ENCODE measurements at regions not wholly inside any gene's neighbourhood (a gene's known extent, or its start where the extent isn't known, plus 50 kb on each side); places are given as distances from the start of the nearest gene placed in this dataset.

DNA sequence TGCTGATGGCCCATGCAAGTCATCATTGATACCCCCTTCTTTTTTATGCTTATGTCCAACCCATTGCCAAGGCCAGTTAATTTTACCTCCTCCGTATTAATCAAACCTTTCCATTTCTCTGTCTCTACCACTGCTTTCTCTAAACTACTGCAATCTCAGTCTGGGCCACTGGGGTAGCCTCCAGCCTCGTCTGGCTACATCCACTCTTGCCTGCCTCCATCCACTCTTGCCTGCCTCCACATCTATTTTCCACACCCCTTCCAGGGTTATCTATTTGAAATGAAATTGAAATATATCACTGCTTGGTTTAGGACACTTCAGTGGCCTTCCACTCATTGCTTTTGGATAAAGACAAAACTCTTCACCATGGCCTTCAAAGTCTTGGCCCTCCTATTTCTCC lies 425.3 kb upstream of the CLINT1 start:
- Mint-ChIP-seq H3K27ac (no peak overlapping the region), H3K36me3 (no peaks in the 10 kb centered on the region), H3K9me3 (peaks cover 0 to 4% of the 10 kb centered on the region in 2 donors)
- ATAC-seq = no peak
- DNase-seq (ENCODE audit: low spot score in 2 of 2) = no peak

- H3K27ac Mint-ChIP-seq = no peak overlapping the region
- ATAC-seq (no peak), DNase-seq (ENCODE audit: low spot score in 2 of 2) (no peak)
- no peaks in the 10 kb centered on the region for H3K36me3 Mint-ChIP-seq
- peaks cover 0 to 4% of the 10 kb centered on the region in 2 donors for H3K9me3 Mint-ChIP-seq
Measured at GRCh38 chr5:158283397-158283796, 424.5 kb upstream of the CLINT1 start.

- H3K27ac Mint-ChIP-seq = no peak overlapping the region
- DNase-seq (ENCODE audit: low spot score in 2 of 2) (no peak), ATAC-seq (no peak)
- H3K36me3 Mint-ChIP-seq = no peaks in the 10 kb centered on the region
- H3K9me3 Mint-ChIP-seq = no peaks in the 10 kb centered on the region
Measured at GRCh38 chr5:158278216-158278925, 419.4 kb upstream of the CLINT1 start.

DNA sequence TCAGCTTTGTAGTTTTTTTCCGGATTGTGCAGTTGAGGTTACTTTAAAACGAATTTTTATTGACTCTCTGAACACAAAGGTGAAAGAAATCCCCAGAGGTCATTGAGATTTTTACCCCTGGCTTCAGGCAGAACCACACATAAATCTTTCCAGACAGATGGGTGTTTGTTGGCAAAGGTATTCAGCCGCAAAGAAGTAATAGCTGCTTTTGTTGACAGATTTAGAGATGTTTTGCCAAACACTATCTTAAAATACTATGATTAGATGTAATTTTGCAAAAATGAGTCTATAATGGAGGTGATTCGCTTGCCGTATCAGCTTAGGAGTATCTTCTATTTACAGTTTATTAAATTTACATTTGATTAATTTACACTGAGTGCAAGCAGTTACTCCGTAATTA lies 418.3 kb upstream of the CLINT1 start:
- Mint-ChIP-seq H3K9me3 (no peaks in the 10 kb centered on the region), H3K27ac (no peak overlapping the region), H3K36me3 (no peaks in the 10 kb centered on the region)
- no peak for ATAC-seq
- no peak for DNase-seq (ENCODE audit: low spot score in 2 of 2)

DNA sequence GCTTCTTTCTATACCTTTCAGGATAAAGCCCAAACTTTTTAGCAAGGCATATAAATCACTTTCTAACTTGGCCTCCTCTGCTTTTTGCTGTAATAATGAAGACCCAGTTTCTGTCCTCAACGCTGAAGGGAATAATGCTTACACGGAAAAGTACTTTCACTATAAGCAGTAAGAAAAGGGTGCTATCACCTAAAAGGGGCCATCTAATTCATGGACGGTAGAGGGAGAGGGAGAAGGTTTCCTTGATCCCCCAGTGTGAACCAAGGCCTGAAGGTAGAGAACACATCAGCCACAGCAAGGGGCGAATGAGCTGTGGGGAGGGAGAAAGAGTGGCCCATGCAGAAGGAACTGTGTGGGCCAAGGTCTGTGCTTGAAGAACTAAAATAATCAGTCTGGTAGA lies 417.7 kb upstream of the CLINT1 start:
- ATAC-seq (no peak), DNase-seq (ENCODE audit: low spot score in 2 of 2) (no peak)
- Mint-ChIP-seq H3K9me3 (no peaks in the 10 kb centered on the region), H3K36me3 (no peaks in the 10 kb centered on the region), H3K27ac (no peak overlapping the region)

DNA sequence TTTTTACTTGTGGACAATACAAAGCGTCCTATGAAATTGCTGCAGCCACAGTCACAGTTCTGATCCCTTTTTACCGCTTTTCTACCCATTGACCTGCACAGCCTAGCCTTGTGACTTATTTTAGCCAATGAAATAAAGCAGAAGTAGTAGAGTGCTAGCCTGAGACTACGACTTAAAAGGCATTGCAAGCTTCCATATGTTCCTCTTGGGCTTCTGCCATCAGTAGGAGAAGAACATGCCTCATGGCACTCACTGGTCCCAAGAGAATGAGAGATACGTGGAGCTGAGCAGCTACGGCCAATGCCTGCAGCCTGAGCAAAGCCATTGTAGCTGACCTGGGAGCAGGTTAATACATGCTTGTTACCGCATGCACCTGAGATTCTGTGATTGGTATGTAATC lies 416.6 kb upstream of the CLINT1 start:
- ATAC-seq (no peak), DNase-seq (ENCODE audit: low spot score in 2 of 2) (no peak)
- Mint-ChIP-seq H3K27ac (no peak overlapping the region), H3K36me3 (no peaks in the 10 kb centered on the region), H3K9me3 (no peaks in the 10 kb centered on the region)

- DNase-seq (ENCODE audit: low spot score in 2 of 2) (no peak), ATAC-seq (no peak)
- H3K9me3 Mint-ChIP-seq = peaks cover 0 to 6% of the 10 kb centered on the region in 2 donors
- H3K36me3 Mint-ChIP-seq = peaks cover 0 to 4% of the 10 kb centered on the region in 2 donors
- H3K27ac Mint-ChIP-seq = no peak overlapping the region
Measured at GRCh38 chr5:158273035-158273434, 414.1 kb upstream of the CLINT1 start.

DNA sequence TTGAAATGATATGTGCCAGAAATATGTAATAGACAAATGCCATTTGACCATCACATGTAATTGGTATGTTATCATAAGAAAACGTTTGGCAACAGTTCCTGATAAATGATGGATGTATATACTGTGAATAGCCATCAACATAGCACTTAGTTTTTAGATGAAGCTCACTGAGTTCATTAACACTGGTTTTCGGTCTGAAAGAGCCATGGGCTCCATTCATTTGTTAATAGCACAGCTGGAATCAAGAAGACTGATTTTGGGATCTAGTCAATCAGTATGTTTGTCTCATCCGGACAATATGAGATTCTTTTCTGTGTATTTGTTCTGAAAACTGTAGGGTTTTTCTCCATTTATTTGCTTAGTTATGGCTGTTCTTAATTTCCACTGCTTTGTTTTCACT lies 413.5 kb upstream of the CLINT1 start:
- Mint-ChIP-seq H3K36me3 (peaks cover 0 to 4% of the 10 kb centered on the region in 2 donors), H3K27ac (no peak overlapping the region), H3K9me3 (peaks cover 0 to 6% of the 10 kb centered on the region in 2 donors)
- no peak for DNase-seq (ENCODE audit: low spot score in 2 of 2)
- no peak for ATAC-seq

DNA sequence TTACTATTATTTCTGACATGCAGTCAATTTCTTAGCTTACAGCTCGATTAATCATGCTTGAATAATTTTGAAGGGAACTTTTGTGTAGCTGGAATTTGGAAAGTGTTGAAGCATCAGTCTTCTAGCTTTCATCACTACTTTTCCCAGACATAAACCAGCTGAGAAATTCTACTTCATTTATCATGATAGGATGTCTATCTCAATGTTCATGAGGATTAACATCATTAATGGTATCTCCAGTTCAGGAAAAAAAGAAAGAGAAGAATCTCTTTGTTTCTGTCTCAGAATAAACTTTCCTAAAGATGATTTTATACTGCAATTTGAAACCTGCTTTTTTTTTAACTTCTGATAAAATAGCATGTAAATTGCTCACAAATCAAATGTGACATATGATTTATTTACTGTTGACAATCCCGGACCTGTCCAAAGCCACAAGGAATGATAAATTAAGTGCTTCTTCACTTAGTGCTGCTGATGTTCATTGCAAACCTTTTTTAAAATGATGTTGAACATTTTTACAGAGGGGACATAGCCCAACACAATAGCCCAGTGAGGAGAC lies 412.1 kb upstream of the CLINT1 start:
- DNase-seq (ENCODE audit: low spot score in 2 of 2) (no peak), ATAC-seq (no peak)
- H3K9me3 Mint-ChIP-seq = peaks cover 0 to 6% of the 10 kb centered on the region in 2 donors
- no peak overlapping the region for H3K27ac Mint-ChIP-seq
- H3K36me3 Mint-ChIP-seq = peaks cover 0 to 4% of the 10 kb centered on the region in 2 donors

DNA sequence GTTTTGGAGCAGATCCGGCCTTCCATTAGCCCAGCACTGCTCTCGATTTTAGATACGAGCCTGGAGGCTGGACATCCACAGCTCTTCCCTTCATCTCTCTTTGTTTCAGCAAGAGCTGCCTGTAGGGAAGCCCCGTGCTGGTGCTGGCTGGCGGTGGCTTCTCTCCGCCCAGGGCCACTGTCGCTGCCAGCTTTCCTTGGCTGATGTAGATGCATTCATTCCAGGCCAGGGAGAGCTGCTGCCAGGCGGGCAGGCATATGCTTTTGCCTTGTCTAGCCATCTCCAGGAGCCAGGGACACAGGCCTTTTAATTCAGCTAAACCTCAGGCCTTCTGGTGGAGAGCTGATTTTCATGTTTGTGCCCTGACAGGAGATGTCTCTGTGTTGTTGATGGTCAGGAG lies 409.3 kb upstream of the CLINT1 start:
- peaks cover 0 to 6% of the 10 kb centered on the region in 2 donors for H3K9me3 Mint-ChIP-seq

GRCh38 chr5:158267228-158267627 lies 408.3 kb upstream of the CLINT1 start:
- peaks cover 0 to 6% of the 10 kb centered on the region in 2 donors for H3K9me3 Mint-ChIP-seq
- peaks cover 0 to 4% of the 10 kb centered on the region in 2 donors for H3K36me3 Mint-ChIP-seq
- ATAC-seq = no peak
- DNase-seq (ENCODE audit: low spot score in 2 of 2) = no peak
- H3K27ac Mint-ChIP-seq = no peak overlapping the region

More for the DNA sequence above, 409.3 kb upstream of the CLINT1 start:
- H3K36me3 Mint-ChIP-seq = peaks cover 0 to 4% of the 10 kb centered on the region in 2 donors
- no peak overlapping the region for H3K27ac Mint-ChIP-seq
- ATAC-seq (no peak), DNase-seq (ENCODE audit: low spot score in 2 of 2) (no peak)

- H3K27ac Mint-ChIP-seq = no peak overlapping the region
- H3K36me3 Mint-ChIP-seq = peaks cover 0 to 4% of the 10 kb centered on the region in 2 donors
- no peak for DNase-seq (ENCODE audit: low spot score in 2 of 2)
- ATAC-seq = no peak
- peaks cover 0 to 6% of the 10 kb centered on the region in 2 donors for H3K9me3 Mint-ChIP-seq
Measured at GRCh38 chr5:158265931-158266700, 407.2 kb upstream of the CLINT1 start.

DNA sequence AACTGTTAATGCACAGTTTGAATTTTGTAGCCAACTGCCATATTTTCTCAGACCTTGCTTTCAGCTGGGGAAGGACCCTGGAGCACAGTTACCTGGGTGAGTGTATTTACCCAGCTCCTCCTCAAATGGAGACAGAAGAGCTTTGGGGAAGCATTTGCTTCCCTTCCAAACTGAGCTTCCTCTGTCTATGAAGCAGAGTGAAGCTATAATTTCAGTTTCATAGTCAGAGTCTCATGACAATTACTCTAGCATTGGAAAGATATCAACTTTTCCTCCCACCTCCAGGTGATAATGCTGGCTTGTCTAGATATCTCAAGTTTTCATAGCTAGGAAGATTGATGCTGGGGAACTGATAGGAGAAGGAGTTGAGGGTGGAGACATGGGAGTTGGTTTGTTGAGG lies 406.4 kb upstream of the CLINT1 start:
- peaks cover 0 to 4% of the 10 kb centered on the region in 2 donors for H3K36me3 Mint-ChIP-seq
- no peak overlapping the region for H3K27ac Mint-ChIP-seq
- ATAC-seq (no peak), DNase-seq (ENCODE audit: low spot score in 2 of 2) (no peak)
- H3K9me3 Mint-ChIP-seq = peaks cover 4 to 6% of the 10 kb centered on the region in 2 donors

DNA sequence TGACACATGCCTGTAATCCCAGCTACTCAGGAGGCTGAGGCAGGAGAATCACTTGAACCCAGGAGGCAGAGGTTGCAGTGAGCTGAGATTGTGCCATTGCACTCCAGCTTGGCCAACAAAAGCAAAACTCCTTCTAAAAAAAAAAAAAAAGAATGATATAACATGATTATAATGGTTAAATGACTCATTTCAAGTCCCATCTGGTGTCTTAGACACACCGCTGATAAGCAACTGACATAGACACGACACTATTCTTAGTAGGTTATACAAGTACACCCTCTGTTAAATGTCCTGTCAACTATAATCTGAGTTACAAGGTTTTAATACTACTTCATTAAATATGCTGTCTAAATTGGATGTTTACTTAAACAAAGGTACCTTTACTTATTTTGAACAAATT lies 405.3 kb upstream of the CLINT1 start:
- no peak for ATAC-seq
- H3K27ac Mint-ChIP-seq = no peak overlapping the region
- DNase-seq (ENCODE audit: low spot score in 2 of 2) = no peak
- peaks cover 0 to 4% of the 10 kb centered on the region in 2 donors for H3K36me3 Mint-ChIP-seq
- peaks cover 4 to 6% of the 10 kb centered on the region in 2 donors for H3K9me3 Mint-ChIP-seq

- DNase-seq (ENCODE audit: low spot score in 2 of 2) (no peak), ATAC-seq (no peak)
- no peak overlapping the region for H3K27ac Mint-ChIP-seq
- peaks cover 0 to 4% of the 10 kb centered on the region in 2 donors for H3K9me3 Mint-ChIP-seq
- H3K36me3 Mint-ChIP-seq = no peaks in the 10 kb centered on the region
Measured at GRCh38 chr5:158261674-158262367, 402.9 kb upstream of the CLINT1 start.

DNA sequence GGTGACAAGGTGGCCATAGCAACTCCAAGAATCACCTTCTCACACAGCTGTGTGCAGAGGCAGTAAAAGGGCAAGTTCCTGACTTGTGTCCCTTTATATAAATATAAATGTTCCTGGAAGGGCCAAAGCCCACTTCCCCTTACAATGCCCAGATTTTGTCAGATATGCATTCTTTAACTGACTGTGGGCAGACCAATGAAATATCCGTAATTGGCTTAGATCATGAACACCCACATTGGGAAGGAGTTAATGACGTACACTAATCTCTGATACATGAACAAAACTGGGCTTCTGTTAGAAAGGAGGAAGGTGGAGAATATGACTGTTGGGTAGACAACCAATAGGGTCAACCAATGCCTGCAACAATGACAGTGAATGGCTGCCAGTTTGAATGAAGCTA lies 397.2 kb upstream of the CLINT1 start:
- no peak for DNase-seq (ENCODE audit: low spot score in 2 of 2)
- Mint-ChIP-seq H3K9me3 (peaks cover 0 to 10% of the 10 kb centered on the region in 2 donors), H3K36me3 (no peaks in the 10 kb centered on the region), H3K27ac (no peak overlapping the region)
- no peak for ATAC-seq

GRCh38 chr5:158255609-158256008 lies 396.7 kb upstream of the CLINT1 start:
- DNase-seq (ENCODE audit: low spot score in 2 of 2) = no peak
- ATAC-seq = no peak
- Mint-ChIP-seq H3K27ac (no peak overlapping the region), H3K9me3 (peaks cover 0 to 8% of the 10 kb centered on the region in 2 donors), H3K36me3 (no peaks in the 10 kb centered on the region)

All from activated naive CD4-positive, alpha-beta T cell treated with anti-CD3 and anti-CD28 coated beads, Interleukin-2, amount 50 U/mL, for 72 hours (primary cell).